PC-3 (cell line): ENCODE measurements at regions not wholly inside any gene's neighbourhood (a gene's known extent, or its start where the extent isn't known, plus 50 kb on each side); places are given as distances from the start of the nearest gene placed in this dataset.

Source experiments
- ATAC-seq: fragments of 200-7000 bp; cut with Tn5 transposase; 2 replicates; pipeline ENCODE4 v1.9.1; 2020; ENCODE audit warnings: mild to moderate bottlenecking, moderate library complexity
- BruUV-seq: library from RNA; stranded (reverse); fragments of 400-500 nt; replicated peaks from 2 replicates; lab custom pipeline; 2021; lab: Mats Ljungman, UMichigan
- CTCF ChIA-PET: fragments of 300-600 bp; sonication (Branson Sonifier 250); formaldehyde crosslinking; loops from one replicate; lab custom pipeline; 2022; ENCODE audit warnings: antibody characterized with exemption; lab: Charles Lee
- POLR2A ChIA-PET: fragments of 300-600 bp; sonication (Branson Sonifier 250); formaldehyde crosslinking; loops from one replicate; lab custom pipeline; 2022; ENCODE audit warnings: antibody characterized with exemption; ENCODE audit not compliant: unreplicated experiment; lab: Charles Lee
- DNase-seq: peaks from one replicate; pipeline ENCODE4 v3.0.0-alpha.2; 2015
- H2AFZ ChIP-seq: fragments of 300-600 bp; sonication (generic); 2 replicates; pipeline ENCODE4 v1.6.0; 2016; ENCODE audit warnings: antibody characterized with exemption, low read length
- H3F3A ChIP-seq: fragments of 300-600 bp; sonication (generic); one replicate; pipeline ENCODE4 v1.6.0; 2017; ENCODE audit warnings: antibody characterized with exemption, low read length, control low read depth, mild to moderate bottlenecking; ENCODE audit not compliant: unreplicated experiment
- H3K27ac ChIP-seq: fragments of 300-600 bp; sonication (generic); 2 replicates; pipeline ENCODE4 v1.5.1; 2016; ENCODE audit warnings: mild to moderate bottlenecking, low read length
- H3K27me3 ChIP-seq: fragments of 300-600 bp; sonication (generic); 2 replicates; pipeline ENCODE4 v1.6.1; 2016; ENCODE audit warnings: low read length, mixed read lengths
- H3K36me3 ChIP-seq: fragments of 300-600 bp; sonication (generic); 2 replicates; pipeline ENCODE4 v1.6.1; 2016; ENCODE audit warnings: low read depth, mixed run types, low read length, mixed read lengths
- H3K4me1 ChIP-seq: fragments of 300-600 bp; sonication (generic); 2 replicates; pipeline ENCODE4 v1.5.1; 2016; ENCODE audit warnings: low read length; ENCODE audit not compliant: insufficient read depth
- H3K4me2 ChIP-seq: fragments of 300-600 bp; sonication (generic); 2 replicates; pipeline ENCODE4 v1.6.0; 2016; ENCODE audit warnings: low read length
- H3K4me3 ChIP-seq: fragments of 300-600 bp; sonication (generic); 2 replicates; pipeline ENCODE4 v1.5.1; 2016; ENCODE audit warnings: mild to moderate bottlenecking, low read length, mixed read lengths
- H3K79me2 ChIP-seq: fragments of 300-600 bp; sonication (generic); 2 replicates; pipeline ENCODE4 v1.6.1; 2017; ENCODE audit warnings: low read length, mixed read lengths
- H3K9ac ChIP-seq: fragments of 300-600 bp; sonication (generic); 2 replicates; pipeline ENCODE4 v1.6.0; 2016; ENCODE audit warnings: mild to moderate bottlenecking, low read length
- H3K9me2 ChIP-seq: fragments of 300-600 bp; sonication (generic); replicated peaks from 2 replicates; pipeline ENCODE4 v1.6.1; 2016; ENCODE audit warnings: mixed run types, low read length, mixed read lengths
- H3K9me3 ChIP-seq: fragments of 300-600 bp; sonication (generic); 2 replicates; pipeline ENCODE4 v1.6.1; 2016; ENCODE audit warnings: low read length, mixed read lengths
- H4K20me1 ChIP-seq: fragments of 300-600 bp; sonication (generic); 2 replicates; pipeline ENCODE4 v1.6.1; 2016; ENCODE audit warnings: low read length, mixed read lengths
- CTCF ChIP-seq: fragments of 300-600 bp; sonication (generic); conservative IDR thresholded peaks from 2 replicates; pipeline ENCODE4 v1.5.1; 2017; ENCODE audit warnings: antibody characterized with exemption, low read depth, mild to moderate bottlenecking, low read length
- EZH2 ChIP-seq: fragments of 300-600 bp; sonication (generic); IDR thresholded peaks from one replicate; pipeline ENCODE4 v1.6.1; 2017; ENCODE audit warnings: antibody characterized with exemption, mild to moderate bottlenecking, low read length; ENCODE audit not compliant: unreplicated experiment
- EZH2phosphoT487 ChIP-seq: fragments of 300-600 bp; sonication (generic); IDR thresholded peaks from 2 replicates; pipeline ENCODE4 v1.6.1; 2018; ENCODE audit warnings: mild to moderate bottlenecking, antibody characterized with exemption, low read length, borderline replicate concordance
- intact Hi-C: fragments of 100-400 bp; cut with micrococcal nuclease; formaldehyde crosslinking; loops from 2 replicates; pipeline ENCODE4 v1.9.0; 2023

- H3K9me3 ChIP-seq: no peaks in the 10 kb centered on the region
- intact Hi-C loops: no loop called here
- CTCF ChIA-PET: no interaction called here
- no peak overlapping the region for H2AFZ ChIP-seq
- no peak overlapping the region for H3K27ac ChIP-seq
- H3F3A ChIP-seq: no peaks in the 10 kb centered on the region
- H3K9me2 ChIP-seq: no peaks in the 10 kb centered on the region
- no peaks in the 10 kb centered on the region for H3K79me2 ChIP-seq
- H3K4me1 ChIP-seq: no peaks in the 10 kb centered on the region
- peaks cover 3% of the 10 kb centered on the region; the same call in 1 of the 2 replicates for H3K27me3 ChIP-seq
- ATAC-seq: no peak
- no peak overlapping the region for H3K4me3 ChIP-seq
- no TSS peak for BruUV-seq
- TF ChIP-seq EZH2 (no peak), EZH2phosphoT487 (no peak), CTCF (no peak)
- no peak for DNase-seq
- POLR2A ChIA-PET: no interaction called here
- no peak overlapping the region for H3K9ac ChIP-seq
- no peaks in the 10 kb centered on the region for H3K36me3 ChIP-seq
- H4K20me1 ChIP-seq: no peaks in the 10 kb centered on the region
- H3K4me2 ChIP-seq: no peak overlapping the region
These were observed 171.6 kb upstream of the SATB2 start for GRCh38 chr2:199629301-199629700.

- Histone ChIP-seq H3K4me1 (no peaks in the 10 kb centered on the region), H3K27me3 (peaks cover 5% of the 10 kb centered on the region; the same call in 1 of the 2 replicates), H4K20me1 (no peaks in the 10 kb centered on the region), H3K27ac (no peak overlapping the region), H3K4me2 (no peak overlapping the region), H3K79me2 (no peaks in the 10 kb centered on the region), H3F3A (no peaks in the 10 kb centered on the region), H3K9me2 (no peaks in the 10 kb centered on the region), H2AFZ (no peak overlapping the region), H3K4me3 (no peak overlapping the region), H3K9ac (no peak overlapping the region), H3K9me3 (no peaks in the 10 kb centered on the region), H3K36me3 (no peaks in the 10 kb centered on the region)
- CTCF ChIA-PET: no interaction called here
- DNase-seq (peak; percentile 15), ATAC-seq (no peak)
- TF ChIP-seq EZH2phosphoT487 (no peak), CTCF (no peak), EZH2 (no peak)
- POLR2A ChIA-PET: no interaction called here
- intact Hi-C loops: no loop called here
- BruUV-seq: no TSS peak
These were observed 169.7 kb upstream of the SATB2 start for GRCh38 chr2:199627417-199627816.

- no peaks in the 10 kb centered on the region for H3F3A ChIP-seq
- H3K9me3 ChIP-seq: no peaks in the 10 kb centered on the region
- no peak overlapping the region for H3K9ac ChIP-seq
- no peak overlapping the region for H3K27ac ChIP-seq
- ATAC-seq: no peak
- no peaks in the 10 kb centered on the region for H3K36me3 ChIP-seq
- CTCF ChIA-PET: no interaction called here
- H4K20me1 ChIP-seq: no peaks in the 10 kb centered on the region
- peak; percentile 23 for DNase-seq
- POLR2A ChIA-PET: no interaction called here
- H3K79me2 ChIP-seq: no peaks in the 10 kb centered on the region
- H3K27me3 ChIP-seq: 0 out of 2 replicates have a peak, but pooled peaks cover 10% of the 10 kb centered on the region
- H2AFZ ChIP-seq: no peak overlapping the region
- BruUV-seq: no TSS peak
- intact Hi-C loops: no loop called here
- no peak overlapping the region for H3K4me2 ChIP-seq
- H3K9me2 ChIP-seq: no peaks in the 10 kb centered on the region
- no peak for TF ChIP-seq EZH2
- no peak for TF ChIP-seq CTCF
- TF ChIP-seq EZH2phosphoT487: no peak
- H3K4me1 ChIP-seq: no peaks in the 10 kb centered on the region
- no peak overlapping the region for H3K4me3 ChIP-seq
These were observed 167.2 kb upstream of the SATB2 start for GRCh38 chr2:199624958-199625357.
